Hepatocyte (in vitro differentiated cells): ENCODE measurements at regions not wholly inside any gene's neighbourhood (a gene's known extent, or its start where the extent isn't known, plus 50 kb on each side); places are given as distances from the start of the nearest gene placed in this dataset.

Experiments used
- CTCF ChIP-seq: fragments of 200-600 bp; sonication (generic); IDR thresholded peaks from 2 replicates; pipeline ENCODE4 v1.5.1; 2016; ENCODE audit warnings: antibody characterized with exemption, mild to moderate bottlenecking; ENCODE audit not compliant: poor library complexity
- EZH2phosphoT487 ChIP-seq: fragments of 200-600 bp; sonication (generic); IDR thresholded peaks from one replicate; pipeline ENCODE4 v1.6.1; 2018; ENCODE audit warnings: antibody characterized with exemption, mild to moderate bottlenecking, low read depth, moderate library complexity; ENCODE audit not compliant: unreplicated experiment, severe bottlenecking

GRCh38 chr1:232561381-232561780 lies 68.6 kb downstream of the SIPA1L2 start:
- TF ChIP-seq CTCF (no peak), EZH2phosphoT487 (no peak)
